ENCODE measurements at regions not wholly inside any gene's neighbourhood (a gene's known extent, or its start where the extent isn't known, plus 50 kb on each side); places are given as distances from the start of the nearest gene placed in this dataset.

GRCh38 chr20:60884277-60884676, 367.8 kb upstream of the CDH4 start:
- no peaks in the 10 kb centered on the region for H3K36me3 ChIP-seq
- no peak for DNase-seq
- no peak for TF ChIP-seq CTCF (IDR thresholded peaks at IDR 0.05; ENCODE audit: low read depth, low read length)
- no peaks in the 10 kb centered on the region for H3K27me3 ChIP-seq
- H3K4me3 ChIP-seq (ENCODE audit: low read depth, low read length), result no peak overlapping the region
- H3K9me3 ChIP-seq, result no peaks in the 10 kb centered on the region
- H3K4me1 ChIP-seq, result no peaks in the 10 kb centered on the region

DNA sequence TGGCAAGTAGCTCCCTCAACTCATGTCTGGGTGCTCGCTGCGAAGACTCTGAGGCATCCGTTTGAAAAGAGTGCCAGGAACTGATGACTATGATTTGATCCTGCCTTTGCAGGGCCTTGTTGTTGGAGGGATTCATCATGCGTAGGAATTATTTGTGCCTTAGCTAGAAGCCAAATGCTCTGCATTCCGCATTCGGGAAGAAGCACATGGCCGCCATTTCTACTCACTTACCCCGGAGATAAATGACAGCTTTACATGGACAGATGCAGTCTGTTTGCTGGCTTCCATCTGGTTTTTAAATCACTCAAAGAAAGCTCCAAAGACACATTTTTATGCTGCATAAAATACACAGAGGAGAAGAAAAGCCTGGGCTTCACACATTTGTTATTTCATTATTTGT, 363.3 kb upstream of the CDH4 start:
- H3K4me3 ChIP-seq (ENCODE audit: low read depth, low read length), result no peak overlapping the region
- TF ChIP-seq CTCF (IDR thresholded peaks at IDR 0.05; ENCODE audit: low read depth, low read length), result no peak
- no peaks in the 10 kb centered on the region for H3K4me1 ChIP-seq
- no peak for DNase-seq
- H3K9me3 ChIP-seq, result no peaks in the 10 kb centered on the region
- H3K36me3 ChIP-seq, result no peaks in the 10 kb centered on the region
- no peaks in the 10 kb centered on the region for H3K27me3 ChIP-seq

GRCh38 chr20:60892095-60892813, 359.8 kb upstream of the CDH4 start:
- no peaks in the 10 kb centered on the region for H3K4me1 ChIP-seq
- H3K27me3 ChIP-seq, result no peaks in the 10 kb centered on the region
- H3K36me3 ChIP-seq, result no peaks in the 10 kb centered on the region
- no peak for DNase-seq
- no peak for TF ChIP-seq CTCF (IDR thresholded peaks at IDR 0.05; ENCODE audit: low read depth, low read length)
- no peaks in the 10 kb centered on the region for H3K9me3 ChIP-seq
- H3K4me3 ChIP-seq (ENCODE audit: low read depth, low read length), result no peak overlapping the region

GRCh38 chr20:60894091-60894490, 358.0 kb upstream of the CDH4 start:
- TF ChIP-seq CTCF (IDR thresholded peaks at IDR 0.05; ENCODE audit: low read depth, low read length), result no peak
- no peaks in the 10 kb centered on the region for H3K4me1 ChIP-seq
- no peak for DNase-seq
- no peak overlapping the region for H3K4me3 ChIP-seq (ENCODE audit: low read depth, low read length)
- no peaks in the 10 kb centered on the region for H3K9me3 ChIP-seq
- H3K36me3 ChIP-seq, result no peaks in the 10 kb centered on the region
- no peaks in the 10 kb centered on the region for H3K27me3 ChIP-seq

GRCh38 chr20:60895363-60896079, 356.5 kb upstream of the CDH4 start:
- Histone ChIP-seq H3K9me3 (no peaks in the 10 kb centered on the region), H3K4me1 (no peaks in the 10 kb centered on the region), H3K4me3 (ENCODE audit: low read depth, low read length) (no peak overlapping the region), H3K36me3 (no peaks in the 10 kb centered on the region), H3K27me3 (no peaks in the 10 kb centered on the region)
- no peak for DNase-seq
- no peak for TF ChIP-seq CTCF (IDR thresholded peaks at IDR 0.05; ENCODE audit: low read depth, low read length)

GRCh38 chr20:60897976-60898375, 354.1 kb upstream of the CDH4 start:
- Histone ChIP-seq H3K4me3 (ENCODE audit: low read depth, low read length) (no peak overlapping the region), H3K4me1 (no peaks in the 10 kb centered on the region), H3K9me3 (no peaks in the 10 kb centered on the region), H3K36me3 (no peaks in the 10 kb centered on the region), H3K27me3 (no peaks in the 10 kb centered on the region)
- no peak for TF ChIP-seq CTCF (IDR thresholded peaks at IDR 0.05; ENCODE audit: low read depth, low read length)
- DNase-seq, result no peak
